WTC11 (cell line): ENCODE measurements at regions not wholly inside any gene's neighbourhood (a gene's known extent, or its start where the extent isn't known, plus 50 kb on each side); places are given as distances from the start of the nearest gene placed in this dataset.

Experiments
- ATAC-seq: fragments of 200-7000 bp; cut with Tn5 transposase; 2 replicates; pipeline ENCODE4 v1.10.0; 2021; ENCODE audit warnings: mild to moderate bottlenecking, moderate library complexity
- CTCF ChIA-PET: fragments of 300-600 bp; sonication (Branson Sonifier 250); formaldehyde crosslinking; loops from one replicate; lab custom pipeline; 2021; ENCODE audit warnings: antibody characterized with exemption; lab: Charles Lee
- POLR2A ChIA-PET: fragments of 350-600 bp; sonication (Branson Sonifier 250); formaldehyde crosslinking; loops from one replicate; lab custom pipeline; 2021; ENCODE audit warnings: antibody characterized with exemption; lab: Charles Lee
- DNase-seq: peaks from one replicate; pipeline ENCODE4 v3.0.0; 2021; ENCODE audit warnings: low spot score
- H3K27ac Mint-ChIP-seq: 2 replicates; pipeline ENCODE4 v1.8.0; 2021; ENCODE audit warnings: mixed read lengths
- H3K27me3 Mint-ChIP-seq: 2 replicates; pipeline ENCODE4 v1.8.0; 2021; ENCODE audit warnings: low read depth, mild to moderate bottlenecking, moderate library complexity, mixed read lengths
- H3K36me3 Mint-ChIP-seq: 2 replicates; pipeline ENCODE4 v1.8.0; 2021; ENCODE audit warnings: mixed read lengths
- H3K4me1 Mint-ChIP-seq: 2 replicates; pipeline ENCODE4 v1.8.0; 2022; ENCODE audit warnings: mixed read lengths
- H3K4me3 Mint-ChIP-seq: 2 replicates; pipeline ENCODE4 v1.8.0; 2021; ENCODE audit warnings: mild to moderate bottlenecking, moderate library complexity, mixed read lengths
- H3K9me3 Mint-ChIP-seq: 2 replicates; pipeline ENCODE4 v1.8.0; 2021; ENCODE audit warnings: mixed read lengths
- ATF3 ChIP-seq: sonication (generic); formaldehyde crosslinking; conservative IDR thresholded peaks from 2 replicates; pipeline ENCODE4 v1.8.1; 2022; ENCODE audit warnings: mild to moderate bottlenecking, missing genetic modification reagents
- CREM ChIP-seq: sonication (generic); formaldehyde crosslinking; IDR thresholded peaks from 2 replicates; pipeline ENCODE4 v1.8.1; 2022; ENCODE audit warnings: mild to moderate bottlenecking, missing genetic modification reagents, moderate library complexity
- EMX1 ChIP-seq: fragments of 250-450 bp; sonication (Bioruptor Pico); IDR thresholded peaks from 2 replicates; pipeline ENCODE4 v1.8.0; 2021; ENCODE audit warnings: mild to moderate bottlenecking
- FOXK1 ChIP-seq: sonication (generic); formaldehyde crosslinking; IDR thresholded peaks from 2 replicates; pipeline ENCODE4 v1.8.0; 2022; ENCODE audit warnings: mild to moderate bottlenecking, moderate library complexity, missing genetic modification reagents
- MXD4 ChIP-seq: fragments of 250-450 bp; sonication (Bioruptor Pico); IDR thresholded peaks from 2 replicates; pipeline ENCODE4 v1.8.0; 2021; ENCODE audit warnings: mild to moderate bottlenecking, moderate library complexity, borderline replicate concordance
- NFATC4 ChIP-seq: fragments of 250-450 bp; sonication (Bioruptor Pico); IDR thresholded peaks from 2 replicates; pipeline ENCODE4 v1.9.0; 2021; ENCODE audit warnings: mild to moderate bottlenecking
- NR2C2 ChIP-seq: sonication (generic); formaldehyde crosslinking; IDR thresholded peaks from 2 replicates; pipeline ENCODE4 v1.8.0; 2022; ENCODE audit warnings: mild to moderate bottlenecking, missing genetic modification reagents
- RORB ChIP-seq: fragments of 250-450 bp; sonication (Bioruptor Pico); IDR thresholded peaks from 2 replicates; pipeline ENCODE4 v1.9.0; 2021; ENCODE audit warnings: mild to moderate bottlenecking
- SMAD3 ChIP-seq: sonication (generic); formaldehyde crosslinking; IDR thresholded peaks from 2 replicates; pipeline ENCODE4 v1.8.0; 2022; ENCODE audit warnings: missing genetic modification reagents, mild to moderate bottlenecking, borderline replicate concordance
- TEAD4 ChIP-seq: sonication (generic); formaldehyde crosslinking; IDR thresholded peaks from 2 replicates; pipeline ENCODE4 v1.8.0; 2022; ENCODE audit warnings: mild to moderate bottlenecking, missing genetic modification reagents
- USF2 ChIP-seq: sonication (generic); formaldehyde crosslinking; IDR thresholded peaks from 2 replicates; pipeline ENCODE4 v1.8.1; 2023; ENCODE audit warnings: mild to moderate bottlenecking, missing genetic modification reagents, moderate library complexity
- ZNF121 ChIP-seq: sonication (generic); formaldehyde crosslinking; IDR thresholded peaks from 2 replicates; pipeline ENCODE4 v1.8.0; 2023; ENCODE audit warnings: missing genetic modification reagents
- ZNF138 ChIP-seq: sonication (generic); formaldehyde crosslinking; conservative IDR thresholded peaks from 2 replicates; pipeline ENCODE4 v1.8.1; 2022; ENCODE audit warnings: mild to moderate bottlenecking, moderate library complexity, missing genetic modification reagents
- ZNF232 ChIP-seq: sonication (generic); formaldehyde crosslinking; IDR thresholded peaks from 2 replicates; pipeline ENCODE4 v1.8.0; 2022; ENCODE audit warnings: mild to moderate bottlenecking, missing genetic modification reagents
- ZNF263 ChIP-seq: sonication (generic); formaldehyde crosslinking; IDR thresholded peaks from 2 replicates; pipeline ENCODE4 v1.8.1; 2022; ENCODE audit warnings: low read depth, mild to moderate bottlenecking, moderate library complexity, missing genetic modification reagents
- ZNF416 ChIP-seq: fragments of 250-450 bp; sonication (Bioruptor Pico); IDR thresholded peaks from 2 replicates; pipeline ENCODE4 v1.9.0; 2021; ENCODE audit warnings: mild to moderate bottlenecking, inconsistent platforms
- ZNF423 ChIP-seq: fragments of 250-450 bp; sonication (Bioruptor Pico); IDR thresholded peaks from 2 replicates; pipeline ENCODE4 v2.1.2; 2022; ENCODE audit warnings: mild to moderate bottlenecking, moderate library complexity
- TF ChIP-seq, protein P1 (sequence below): sonication (generic); formaldehyde crosslinking; IDR thresholded peaks from 2 replicates; pipeline ENCODE4 v1.8.1; 2023; ENCODE audit warnings: mild to moderate bottlenecking, missing genetic modification reagents, borderline replicate concordance
- TF ChIP-seq, protein P2 (sequence below): sonication (generic); formaldehyde crosslinking; conservative IDR thresholded peaks from 2 replicates; pipeline ENCODE4 v1.8.1; 2023; ENCODE audit warnings: mild to moderate bottlenecking, low read depth, missing genetic modification reagents, moderate library complexity
- TF ChIP-seq, protein P3 (sequence below): sonication (generic); formaldehyde crosslinking; IDR thresholded peaks from 2 replicates; pipeline ENCODE4 v1.8.1; 2022; ENCODE audit warnings: low read depth, missing genetic modification reagents, borderline replicate concordance
- TF ChIP-seq, protein P4 (sequence below): sonication (generic); formaldehyde crosslinking; IDR thresholded peaks from 2 replicates; pipeline ENCODE4 v1.8.0; 2022; ENCODE audit warnings: mild to moderate bottlenecking, missing genetic modification reagents
- TF ChIP-seq, protein P5 (sequence below): sonication (generic); formaldehyde crosslinking; IDR thresholded peaks from 2 replicates; pipeline ENCODE4 v1.8.0; 2022; ENCODE audit warnings: mild to moderate bottlenecking, missing genetic modification reagents
- TF ChIP-seq, protein P6 (sequence below): sonication (generic); formaldehyde crosslinking; IDR thresholded peaks from 2 replicates; pipeline ENCODE4 v1.8.1; 2023; ENCODE audit warnings: mild to moderate bottlenecking, missing genetic modification reagents

DNA sequence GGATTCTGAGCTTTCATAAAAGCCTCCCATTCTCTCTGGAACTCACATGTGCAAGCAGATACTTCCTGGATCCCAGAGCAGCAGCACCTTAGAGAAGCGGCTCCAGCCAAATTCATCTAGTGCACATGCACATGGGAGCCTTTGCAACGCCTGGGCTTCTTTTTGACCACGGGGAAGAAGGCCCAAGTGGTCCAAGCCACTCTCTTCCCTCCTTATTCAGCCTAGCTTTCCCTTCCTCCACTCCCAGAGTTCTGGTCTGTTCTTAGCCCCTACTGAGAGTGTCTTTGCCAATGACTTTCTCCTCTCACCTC, 118.7 kb downstream of the ZNF365 start (continued):
- TF ChIP-seq, protein P1, sequence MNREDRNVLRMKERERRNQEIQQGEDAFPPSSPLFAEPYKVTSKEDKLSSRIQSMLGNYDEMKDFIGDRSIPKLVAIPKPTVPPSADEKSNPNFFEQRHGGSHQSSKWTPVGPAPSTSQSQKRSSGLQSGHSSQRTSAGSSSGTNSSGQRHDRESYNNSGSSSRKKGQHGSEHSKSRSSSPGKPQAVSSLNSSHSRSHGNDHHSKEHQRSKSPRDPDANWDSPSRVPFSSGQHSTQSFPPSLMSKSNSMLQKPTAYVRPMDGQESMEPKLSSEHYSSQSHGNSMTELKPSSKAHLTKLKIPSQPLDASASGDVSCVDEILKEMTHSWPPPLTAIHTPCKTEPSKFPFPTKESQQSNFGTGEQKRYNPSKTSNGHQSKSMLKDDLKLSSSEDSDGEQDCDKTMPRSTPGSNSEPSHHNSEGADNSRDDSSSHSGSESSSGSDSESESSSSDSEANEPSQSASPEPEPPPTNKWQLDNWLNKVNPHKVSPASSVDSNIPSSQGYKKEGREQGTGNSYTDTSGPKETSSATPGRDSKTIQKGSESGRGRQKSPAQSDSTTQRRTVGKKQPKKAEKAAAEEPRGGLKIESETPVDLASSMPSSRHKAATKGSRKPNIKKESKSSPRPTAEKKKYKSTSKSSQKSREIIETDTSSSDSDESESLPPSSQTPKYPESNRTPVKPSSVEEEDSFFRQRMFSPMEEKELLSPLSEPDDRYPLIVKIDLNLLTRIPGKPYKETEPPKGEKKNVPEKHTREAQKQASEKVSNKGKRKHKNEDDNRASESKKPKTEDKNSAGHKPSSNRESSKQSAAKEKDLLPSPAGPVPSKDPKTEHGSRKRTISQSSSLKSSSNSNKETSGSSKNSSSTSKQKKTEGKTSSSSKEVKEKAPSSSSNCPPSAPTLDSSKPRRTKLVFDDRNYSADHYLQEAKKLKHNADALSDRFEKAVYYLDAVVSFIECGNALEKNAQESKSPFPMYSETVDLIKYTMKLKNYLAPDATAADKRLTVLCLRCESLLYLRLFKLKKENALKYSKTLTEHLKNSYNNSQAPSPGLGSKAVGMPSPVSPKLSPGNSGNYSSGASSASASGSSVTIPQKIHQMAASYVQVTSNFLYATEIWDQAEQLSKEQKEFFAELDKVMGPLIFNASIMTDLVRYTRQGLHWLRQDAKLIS (CRISPR knock-in tag), result no peak
- TF ChIP-seq ZNF263, result no peak
- TF ChIP-seq, protein P2, sequence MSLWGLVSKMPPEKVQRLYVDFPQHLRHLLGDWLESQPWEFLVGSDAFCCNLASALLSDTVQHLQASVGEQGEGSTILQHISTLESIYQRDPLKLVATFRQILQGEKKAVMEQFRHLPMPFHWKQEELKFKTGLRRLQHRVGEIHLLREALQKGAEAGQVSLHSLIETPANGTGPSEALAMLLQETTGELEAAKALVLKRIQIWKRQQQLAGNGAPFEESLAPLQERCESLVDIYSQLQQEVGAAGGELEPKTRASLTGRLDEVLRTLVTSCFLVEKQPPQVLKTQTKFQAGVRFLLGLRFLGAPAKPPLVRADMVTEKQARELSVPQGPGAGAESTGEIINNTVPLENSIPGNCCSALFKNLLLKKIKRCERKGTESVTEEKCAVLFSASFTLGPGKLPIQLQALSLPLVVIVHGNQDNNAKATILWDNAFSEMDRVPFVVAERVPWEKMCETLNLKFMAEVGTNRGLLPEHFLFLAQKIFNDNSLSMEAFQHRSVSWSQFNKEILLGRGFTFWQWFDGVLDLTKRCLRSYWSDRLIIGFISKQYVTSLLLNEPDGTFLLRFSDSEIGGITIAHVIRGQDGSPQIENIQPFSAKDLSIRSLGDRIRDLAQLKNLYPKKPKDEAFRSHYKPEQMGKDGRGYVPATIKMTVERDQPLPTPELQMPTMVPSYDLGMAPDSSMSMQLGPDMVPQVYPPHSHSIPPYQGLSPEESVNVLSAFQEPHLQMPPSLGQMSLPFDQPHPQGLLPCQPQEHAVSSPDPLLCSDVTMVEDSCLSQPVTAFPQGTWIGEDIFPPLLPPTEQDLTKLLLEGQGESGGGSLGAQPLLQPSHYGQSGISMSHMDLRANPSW (CRISPR knock-in tag), result no peak
- no peak for TF ChIP-seq RORB (CRISPR knock-in tag)
- no peak for TF ChIP-seq NR2C2 (CRISPR knock-in tag)
- TF ChIP-seq, protein P3, sequence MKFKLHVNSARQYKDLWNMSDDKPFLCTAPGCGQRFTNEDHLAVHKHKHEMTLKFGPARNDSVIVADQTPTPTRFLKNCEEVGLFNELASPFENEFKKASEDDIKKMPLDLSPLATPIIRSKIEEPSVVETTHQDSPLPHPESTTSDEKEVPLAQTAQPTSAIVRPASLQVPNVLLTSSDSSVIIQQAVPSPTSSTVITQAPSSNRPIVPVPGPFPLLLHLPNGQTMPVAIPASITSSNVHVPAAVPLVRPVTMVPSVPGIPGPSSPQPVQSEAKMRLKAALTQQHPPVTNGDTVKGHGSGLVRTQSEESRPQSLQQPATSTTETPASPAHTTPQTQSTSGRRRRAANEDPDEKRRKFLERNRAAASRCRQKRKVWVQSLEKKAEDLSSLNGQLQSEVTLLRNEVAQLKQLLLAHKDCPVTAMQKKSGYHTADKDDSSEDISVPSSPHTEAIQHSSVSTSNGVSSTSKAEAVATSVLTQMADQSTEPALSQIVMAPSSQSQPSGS (CRISPR knock-in tag), result no peak
- TF ChIP-seq SMAD3 (CRISPR knock-in tag), result no peak
- TF ChIP-seq NFATC4, result no peak
- no peak for TF ChIP-seq USF2 (CRISPR knock-in tag)
- TF ChIP-seq ZNF423, result no peak
- TF ChIP-seq EMX1 (CRISPR knock-in tag), result no peak

DNA sequence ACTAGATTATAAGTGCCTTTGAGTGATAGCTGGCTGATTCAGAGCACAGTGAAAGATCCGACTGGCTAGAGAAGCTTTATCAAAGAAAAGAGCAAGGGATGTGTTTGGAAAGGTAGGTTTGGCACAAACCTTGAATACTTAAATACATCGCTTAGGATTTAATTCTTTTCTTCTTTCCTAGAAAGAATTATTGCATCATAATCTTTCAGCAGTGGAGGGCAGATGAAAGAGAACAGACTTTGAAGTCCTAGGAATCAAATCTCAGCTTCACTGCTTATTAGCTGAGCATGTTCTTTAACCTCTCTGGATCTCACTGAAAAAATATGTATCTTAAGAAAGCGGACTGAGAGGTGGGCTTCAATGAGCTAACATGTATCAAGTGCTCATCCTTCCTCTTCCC, 122.8 kb downstream of the ZNF365 start:
- Mint-ChIP-seq H3K9me3 (peaks cover 4% of the 10 kb centered on the region), H3K27ac (no peak overlapping the region), H3K36me3 (no peaks in the 10 kb centered on the region), H3K27me3 (peaks cover 5% of the 10 kb centered on the region), H3K4me1 (peaks cover 20% of the 10 kb centered on the region), H3K4me3 (no peak overlapping the region)
- no peak for TF ChIP-seq CREM (CRISPR knock-in tag)
- no peak for ATAC-seq
- POLR2A ChIA-PET, result no interaction called here
- DNase-seq, result no peak
- CTCF ChIA-PET, result no interaction called here

- DNase-seq (no peak), ATAC-seq (no peak)
- peaks cover 5% of the 10 kb centered on the region for H3K27me3 Mint-ChIP-seq
- ChIA-PET CTCF (interaction anchor here (0.5 kb wide), 1 partner anchor 526 kb away, joined by 3 read pairs; no protein-coding TSS in a partner anchor), POLR2A (no interaction called here)
- H3K9me3 Mint-ChIP-seq, result peaks cover 4% of the 10 kb centered on the region
- H3K4me3 Mint-ChIP-seq, result no peak overlapping the region
- no peak overlapping the region for H3K27ac Mint-ChIP-seq
- peaks cover 19% of the 10 kb centered on the region for H3K4me1 Mint-ChIP-seq
- H3K36me3 Mint-ChIP-seq, result no peaks in the 10 kb centered on the region
- TF ChIP-seq ZNF416 (CRISPR knock-in tag) (no peak), ATF3 (CRISPR knock-in tag) (no peak), ZNF232 (no peak), FOXK1 (CRISPR knock-in tag) (no peak), ZNF121 (CRISPR knock-in tag) (no peak), TEAD4 (CRISPR knock-in tag) (no peak), MXD4 (CRISPR knock-in tag) (no peak), ZNF138 (CRISPR knock-in tag) (no peak)
- TF ChIP-seq, protein P4, sequence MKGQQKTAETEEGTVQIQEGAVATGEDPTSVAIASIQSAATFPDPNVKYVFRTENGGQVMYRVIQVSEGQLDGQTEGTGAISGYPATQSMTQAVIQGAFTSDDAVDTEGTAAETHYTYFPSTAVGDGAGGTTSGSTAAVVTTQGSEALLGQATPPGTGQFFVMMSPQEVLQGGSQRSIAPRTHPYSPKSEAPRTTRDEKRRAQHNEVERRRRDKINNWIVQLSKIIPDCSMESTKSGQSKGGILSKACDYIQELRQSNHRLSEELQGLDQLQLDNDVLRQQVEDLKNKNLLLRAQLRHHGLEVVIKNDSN (CRISPR knock-in tag), result no peak
- TF ChIP-seq, protein P5, sequence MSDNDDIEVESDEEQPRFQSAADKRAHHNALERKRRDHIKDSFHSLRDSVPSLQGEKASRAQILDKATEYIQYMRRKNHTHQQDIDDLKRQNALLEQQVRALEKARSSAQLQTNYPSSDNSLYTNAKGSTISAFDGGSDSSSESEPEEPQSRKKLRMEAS, result no peak
- TF ChIP-seq, protein P6, sequence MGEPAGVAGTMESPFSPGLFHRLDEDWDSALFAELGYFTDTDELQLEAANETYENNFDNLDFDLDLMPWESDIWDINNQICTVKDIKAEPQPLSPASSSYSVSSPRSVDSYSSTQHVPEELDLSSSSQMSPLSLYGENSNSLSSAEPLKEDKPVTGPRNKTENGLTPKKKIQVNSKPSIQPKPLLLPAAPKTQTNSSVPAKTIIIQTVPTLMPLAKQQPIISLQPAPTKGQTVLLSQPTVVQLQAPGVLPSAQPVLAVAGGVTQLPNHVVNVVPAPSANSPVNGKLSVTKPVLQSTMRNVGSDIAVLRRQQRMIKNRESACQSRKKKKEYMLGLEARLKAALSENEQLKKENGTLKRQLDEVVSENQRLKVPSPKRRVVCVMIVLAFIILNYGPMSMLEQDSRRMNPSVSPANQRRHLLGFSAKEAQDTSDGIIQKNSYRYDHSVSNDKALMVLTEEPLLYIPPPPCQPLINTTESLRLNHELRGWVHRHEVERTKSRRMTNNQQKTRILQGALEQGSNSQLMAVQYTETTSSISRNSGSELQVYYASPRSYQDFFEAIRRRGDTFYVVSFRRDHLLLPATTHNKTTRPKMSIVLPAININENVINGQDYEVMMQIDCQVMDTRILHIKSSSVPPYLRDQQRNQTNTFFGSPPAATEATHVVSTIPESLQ (CRISPR knock-in tag), result no peak
Observed at GRCh38 chr10:62498271-62498670, 124.1 kb downstream of the ZNF365 start.
